Testis (tissue), 2 donors: ENCODE measurements at regions not wholly inside any gene's neighbourhood (a gene's known extent, or its start where the extent isn't known, plus 50 kb on each side); places are given as distances from the start of the nearest gene placed in this dataset.

Source experiments
- DNase-seq: peaks from one replicate; pipeline ENCODE4 v3.0.0-alpha.2; 2019
- H3K27ac ChIP-seq, 2 donors: fragments of 200-600 bp; sonication (generic); one replicate each; pipeline ENCODE4 v1.5.1; 2019
- H3K27me3 ChIP-seq: fragments of 200-600 bp; sonication (generic); one replicate; pipeline ENCODE4 v1.5.1; 2019
- H3K36me3 ChIP-seq: fragments of 200-600 bp; sonication (generic); one replicate; pipeline ENCODE4 v1.5.1; 2017; ENCODE audit warnings: low read depth; ENCODE audit errors: missing control alignments
- H3K4me1 ChIP-seq: fragments of 200-600 bp; sonication (generic); one replicate; pipeline ENCODE4 v1.5.1; 2019
- H3K4me3 ChIP-seq, 2 donors: fragments of 200-600 bp; sonication (generic); one replicate each; pipeline ENCODE4 v1.5.1; 2017 to 2019
- H3K9me3 ChIP-seq: fragments of 200-600 bp; sonication (generic); one replicate; pipeline ENCODE4 v1.5.1; 2017
- POLR2A ChIP-seq: fragments of 450-650 bp; IDR thresholded peaks from one replicate; pipeline ENCODE4 v1.6.1; 2017; ENCODE audit warnings: antibody characterized with exemption, mild to moderate bottlenecking, moderate library complexity
- WGBS, 2 donors: methylation state at CpG; one replicate each; pipeline ENCODE4 v1.1.5; 2018; 5-methylcytosine and 5-hydroxymethylcytosine counted together
- intact Hi-C: fragments of 100-400 bp; cut with DNase I; formaldehyde crosslinking; loops from one replicate; pipeline ENCODE4 v1.15.1; 2023; ENCODE audit warnings: low total_unique reads
- TF ChIP-seq, protein P1 (sequence below), 3 experiments: fragments of 450-650 bp in 2 of 3; fragments of 200-600 bp in 1 of 3; sonication (generic) in 1 of 3; IDR thresholded peaks; one replicate each; pipeline ENCODE4 v1.5.1; 2016 to 2019; ENCODE audit warnings: antibody characterized with exemption in 3 of 3, mild to moderate bottlenecking in 2 of 3, moderate library complexity in 1 of 3

DNA sequence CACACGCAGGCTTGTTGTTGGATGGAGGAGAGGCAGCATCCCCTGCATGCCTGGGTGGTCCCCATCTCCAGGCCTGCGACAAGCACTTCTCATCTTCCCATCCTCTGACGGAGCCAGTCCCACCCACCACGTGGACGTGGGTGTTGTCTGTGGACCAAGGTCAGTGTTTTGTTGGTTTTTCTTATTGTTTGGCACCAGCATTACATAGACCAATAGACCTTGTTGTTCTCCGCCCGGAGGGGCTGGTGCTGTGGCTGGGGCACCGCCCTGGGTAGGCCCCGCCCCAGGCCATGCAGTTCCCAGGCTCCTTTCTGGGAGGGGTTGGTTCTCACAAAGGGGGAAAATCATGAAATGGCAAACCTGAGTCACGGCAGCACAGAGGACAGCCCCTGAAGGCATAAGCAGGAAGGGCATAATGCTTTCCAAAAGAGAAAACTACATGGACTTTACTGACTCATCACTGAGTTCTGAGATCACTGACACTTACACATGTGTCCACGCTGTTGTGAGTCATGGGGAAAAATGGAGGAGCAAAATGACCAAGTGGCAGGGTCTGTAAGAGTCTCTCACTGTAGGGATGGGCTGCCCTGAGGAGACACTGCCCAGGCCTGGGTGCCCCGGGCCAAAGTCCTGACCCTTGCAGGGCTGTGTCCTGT, 90.8 kb downstream of the THBS2 start:
- DNase-seq: no peak
- TF ChIP-seq POLR2A: no peak
- TF ChIP-seq, protein P1, sequence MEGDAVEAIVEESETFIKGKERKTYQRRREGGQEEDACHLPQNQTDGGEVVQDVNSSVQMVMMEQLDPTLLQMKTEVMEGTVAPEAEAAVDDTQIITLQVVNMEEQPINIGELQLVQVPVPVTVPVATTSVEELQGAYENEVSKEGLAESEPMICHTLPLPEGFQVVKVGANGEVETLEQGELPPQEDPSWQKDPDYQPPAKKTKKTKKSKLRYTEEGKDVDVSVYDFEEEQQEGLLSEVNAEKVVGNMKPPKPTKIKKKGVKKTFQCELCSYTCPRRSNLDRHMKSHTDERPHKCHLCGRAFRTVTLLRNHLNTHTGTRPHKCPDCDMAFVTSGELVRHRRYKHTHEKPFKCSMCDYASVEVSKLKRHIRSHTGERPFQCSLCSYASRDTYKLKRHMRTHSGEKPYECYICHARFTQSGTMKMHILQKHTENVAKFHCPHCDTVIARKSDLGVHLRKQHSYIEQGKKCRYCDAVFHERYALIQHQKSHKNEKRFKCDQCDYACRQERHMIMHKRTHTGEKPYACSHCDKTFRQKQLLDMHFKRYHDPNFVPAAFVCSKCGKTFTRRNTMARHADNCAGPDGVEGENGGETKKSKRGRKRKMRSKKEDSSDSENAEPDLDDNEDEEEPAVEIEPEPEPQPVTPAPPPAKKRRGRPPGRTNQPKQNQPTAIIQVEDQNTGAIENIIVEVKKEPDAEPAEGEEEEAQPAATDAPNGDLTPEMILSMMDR (IDR thresholded peaks at IDR 0.05): no peak
- WGBS, 2 donors: 61 to 72% methylated on average over 11 to 12 of the region's 12 CpGs
- no peaks in the 10 kb centered on the region for H3K36me3 ChIP-seq
- no peak overlapping the region for H3K4me3 ChIP-seq
- H3K9me3 ChIP-seq: no peaks in the 10 kb centered on the region
- H3K27me3 ChIP-seq: no peaks in the 10 kb centered on the region
- intact Hi-C loops: no loop called here
- no peak overlapping the region for H3K27ac ChIP-seq
- H3K4me1 ChIP-seq: no peaks in the 10 kb centered on the region

DNA sequence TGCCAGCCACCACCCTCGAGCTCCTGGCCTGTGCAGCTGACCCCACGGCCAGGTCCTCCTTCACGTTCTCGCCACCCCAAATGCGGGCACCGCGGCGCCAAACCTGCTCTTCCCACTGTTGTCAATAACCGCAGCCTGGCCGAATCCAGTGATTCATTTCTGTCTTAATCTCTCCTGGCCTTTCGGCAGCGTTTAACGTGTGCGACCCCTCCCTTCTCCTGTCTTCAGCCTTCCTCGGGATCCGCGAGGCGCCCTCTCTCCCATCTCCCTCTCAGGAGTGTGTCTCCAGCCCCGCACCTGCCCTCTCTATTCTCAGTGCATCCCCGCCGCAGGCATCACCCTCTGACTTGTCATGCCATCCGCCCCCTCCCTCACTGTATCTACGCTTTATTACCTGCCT, 91.4 kb downstream of the THBS2 start:
- Histone ChIP-seq H3K4me3 (no peak overlapping the region), H3K4me1 (no peaks in the 10 kb centered on the region), H3K9me3 (no peaks in the 10 kb centered on the region), H3K36me3 (no peaks in the 10 kb centered on the region), H3K27ac (no peak overlapping the region), H3K27me3 (no peaks in the 10 kb centered on the region)
- 80 to 97% methylated on average over 23 of the region's 23 CpGs for WGBS, 2 donors
- no peak for DNase-seq
- intact Hi-C loops: no loop called here
- no peak for TF ChIP-seq POLR2A
- TF ChIP-seq, protein P1 (IDR thresholded peaks at IDR 0.05): no peak

DNA sequence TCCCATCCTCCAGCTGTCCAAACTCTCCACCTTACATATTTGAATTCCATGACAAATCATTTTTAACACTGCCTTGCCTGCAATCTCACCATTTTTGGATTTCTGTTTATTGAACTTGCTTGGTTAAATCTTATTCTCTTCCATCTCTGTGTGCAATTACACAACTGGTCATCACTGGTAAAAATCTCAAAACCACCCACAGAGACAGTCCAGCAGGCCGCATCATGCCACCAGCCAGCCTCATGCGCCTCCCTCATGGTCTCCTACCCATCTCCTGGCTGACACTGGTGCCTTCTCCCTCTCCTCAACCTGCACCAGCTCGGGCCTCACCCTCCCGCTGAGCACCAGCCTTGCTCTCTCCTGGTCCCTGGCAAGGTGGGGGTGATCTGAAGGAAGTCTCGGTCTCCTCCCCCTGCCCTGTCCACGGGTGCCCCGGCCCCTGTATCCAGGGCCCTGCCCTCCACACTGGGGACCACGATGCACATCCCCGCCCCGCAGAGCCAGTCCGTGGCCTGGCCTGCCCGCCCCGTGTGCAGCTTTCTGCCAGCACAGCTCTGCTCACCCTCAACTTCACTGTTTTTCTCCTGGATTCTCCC, 92.0 kb downstream of the THBS2 start:
- no peaks in the 10 kb centered on the region for H3K36me3 ChIP-seq
- H3K4me1 ChIP-seq: no peaks in the 10 kb centered on the region
- TF ChIP-seq, protein P1 (IDR thresholded peaks at IDR 0.05): no peak
- TF ChIP-seq POLR2A: no peak
- intact Hi-C loops: no loop called here
- no peak for DNase-seq
- WGBS, 2 donors: 79 to 81% methylated on average over 13 of the region's 13 CpGs
- H3K4me3 ChIP-seq: no peak overlapping the region
- H3K27me3 ChIP-seq: no peaks in the 10 kb centered on the region
- no peak overlapping the region for H3K27ac ChIP-seq
- H3K9me3 ChIP-seq: no peaks in the 10 kb centered on the region

DNA sequence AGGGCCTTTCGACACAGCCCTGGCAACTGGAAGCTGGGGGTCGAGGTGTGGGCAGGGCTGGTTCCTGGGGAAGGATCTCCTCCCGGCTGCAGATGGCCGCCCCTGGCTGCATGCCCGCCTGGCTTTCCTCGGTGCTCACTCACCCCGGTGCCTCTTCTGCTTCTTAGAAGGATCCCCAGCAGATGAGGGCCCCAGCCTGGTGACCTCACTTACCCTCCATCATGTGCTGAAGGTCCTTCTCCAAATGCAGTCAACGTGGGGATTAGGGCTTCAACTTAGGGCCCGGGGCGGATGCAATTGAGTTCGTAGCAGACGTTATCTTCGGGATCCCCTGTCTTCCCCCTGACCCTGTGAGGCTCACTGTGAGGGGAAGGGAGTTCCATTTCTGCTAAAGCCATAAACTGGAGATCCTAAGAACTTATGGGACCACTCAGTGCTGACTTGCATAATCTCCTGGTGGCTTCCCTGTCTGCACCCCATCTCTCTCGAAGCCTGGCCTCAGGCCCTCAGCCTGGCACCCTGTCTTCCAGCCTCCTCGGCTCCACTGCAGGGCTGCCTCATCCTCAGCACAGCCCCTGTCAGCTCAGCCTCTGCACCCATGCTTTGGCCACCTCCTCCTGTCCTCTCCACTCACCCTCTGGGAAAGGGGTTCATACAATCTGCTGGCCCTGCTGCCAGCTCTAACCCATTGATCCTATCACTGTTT, 92.6 kb downstream of the THBS2 start:
- DNase-seq: no peak

More for the DNA sequence above, 92.6 kb downstream of the THBS2 start:
- Histone ChIP-seq H3K27ac (no peak overlapping the region), H3K4me1 (no peaks in the 10 kb centered on the region), H3K27me3 (no peaks in the 10 kb centered on the region), H3K4me3 (no peak overlapping the region), H3K9me3 (no peaks in the 10 kb centered on the region), H3K36me3 (no peaks in the 10 kb centered on the region)
- 88 to 89% methylated on average over 13 to 15 of the region's 15 CpGs for WGBS, 2 donors
- no peak for TF ChIP-seq POLR2A
- TF ChIP-seq, protein P1 (IDR thresholded peaks at IDR 0.05): no peak
- intact Hi-C loops: no loop called here
